M059J (cell line): ENCODE measurements at regions not wholly inside any gene's neighbourhood (a gene's known extent, or its start where the extent isn't known, plus 50 kb on each side); places are given as distances from the start of the nearest gene placed in this dataset.

Experiments used
- DNase-seq: peaks from one replicate; pipeline ENCODE4 v3.0.0-alpha.2; 2012; ENCODE audit warnings: low read depth

DNA sequence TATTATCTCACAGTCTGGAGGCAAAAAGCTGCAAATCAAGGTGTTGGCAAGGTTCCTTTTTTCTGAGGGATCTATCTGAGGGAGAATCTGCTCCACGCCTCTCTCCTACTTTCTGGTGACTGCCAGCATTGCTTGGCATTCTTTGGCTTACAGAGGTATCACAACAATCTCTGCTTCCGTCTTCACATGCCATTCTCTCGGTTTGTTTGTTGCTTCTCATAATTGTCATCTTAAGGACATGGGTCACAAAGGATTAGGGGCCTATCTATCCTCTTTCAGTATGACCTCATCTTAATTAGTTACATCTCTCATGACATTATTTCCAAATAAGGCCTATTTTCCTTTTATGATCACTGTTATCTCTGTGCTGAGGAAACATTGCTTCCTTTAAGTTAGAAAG, 345.0 kb downstream of the FOXG1 start:
- DNase-seq, result peak; percentile 72

DNA sequence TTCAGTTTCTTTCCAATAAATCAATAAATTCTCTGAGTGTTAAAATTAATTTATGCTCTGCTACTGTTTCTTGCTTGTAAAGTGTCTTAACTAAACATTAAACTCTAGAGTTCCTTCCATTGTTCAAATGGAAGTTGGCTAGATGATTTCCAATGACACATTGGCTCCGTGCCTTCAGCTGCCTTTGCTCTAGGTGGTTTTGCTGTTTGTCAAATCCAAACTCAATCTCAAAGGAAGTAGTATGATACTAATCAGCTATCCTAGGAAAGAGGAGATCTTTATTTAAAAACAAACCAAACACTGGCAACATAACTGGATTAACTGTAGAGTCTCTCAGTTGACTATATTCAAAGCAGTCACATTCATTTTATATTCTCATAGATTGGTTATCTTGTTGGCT, 356.4 kb downstream of the FOXG1 start:
- peak; percentile 27 for DNase-seq

- DNase-seq, result no peak
These were observed 359.8 kb downstream of the FOXG1 start for GRCh38 chr14:29126361-29126760.

DNA sequence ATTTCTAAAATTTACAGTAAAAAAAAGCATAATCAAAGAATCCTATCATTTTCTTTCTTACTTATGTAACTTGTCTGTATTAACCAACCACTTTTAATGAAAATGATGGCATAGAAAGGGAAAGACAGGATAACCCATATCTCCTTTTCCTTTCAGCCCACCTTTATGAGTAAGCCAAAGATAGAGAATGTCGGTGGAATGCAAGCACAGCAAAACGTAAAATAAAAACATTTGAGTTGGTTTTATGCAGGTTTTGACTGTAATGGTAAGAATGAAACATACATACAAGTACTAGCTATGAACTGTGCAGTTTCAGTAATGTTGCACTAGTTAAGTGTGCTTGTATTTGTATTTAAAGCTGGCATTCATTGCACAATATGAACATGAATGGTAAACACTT, 360.3 kb downstream of the FOXG1 start:
- no peak for DNase-seq

DNA sequence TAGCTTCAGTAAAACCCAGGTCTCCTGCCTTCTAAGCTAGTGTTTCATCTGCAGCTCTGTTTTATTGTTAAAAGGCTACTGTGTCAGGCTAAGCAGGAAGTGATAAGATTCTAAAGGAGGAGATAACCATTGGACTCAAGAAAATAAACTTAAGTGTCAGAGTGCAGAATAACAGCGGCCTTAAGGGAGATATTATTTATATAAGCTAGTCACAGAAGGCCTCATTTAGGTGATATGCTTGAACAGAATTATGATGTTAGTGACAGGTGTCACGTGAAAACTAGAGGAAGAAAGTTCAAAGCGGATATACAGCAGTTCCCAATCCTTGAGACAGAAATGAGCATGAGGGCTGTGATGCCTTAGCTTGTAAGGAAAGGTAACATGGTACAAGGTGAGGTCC, 373.4 kb downstream of the FOXG1 start:
- DNase-seq, result no peak

- DNase-seq, result peak; percentile 78
These were observed 378.0 kb downstream of the FOXG1 start for GRCh38 chr14:29144621-29145020.

- DNase-seq, result no peak
These were observed 381.6 kb downstream of the FOXG1 start for GRCh38 chr14:29148221-29148620.

DNA sequence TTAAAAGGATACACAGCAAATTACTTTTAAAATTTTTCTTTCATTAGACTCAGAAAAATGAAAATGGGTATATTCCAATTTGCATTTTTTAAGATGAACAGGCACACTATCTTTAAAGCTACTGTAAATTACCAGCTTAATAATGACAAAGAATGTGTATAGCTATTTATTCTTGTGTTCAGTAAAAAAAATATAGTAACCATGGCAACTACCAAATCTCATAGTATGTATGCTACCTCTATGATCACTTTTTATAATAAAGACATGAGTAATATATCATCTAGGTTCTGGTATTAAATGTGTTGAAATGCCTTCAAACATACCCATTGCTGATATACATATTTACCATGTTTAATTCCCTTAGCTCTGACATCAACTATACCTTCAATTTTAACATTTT, 383.2 kb downstream of the FOXG1 start:
- no peak for DNase-seq

- no peak for DNase-seq
These were observed 384.1 kb downstream of the FOXG1 start for GRCh38 chr14:29150659-29151058.

GRCh38 chr14:29156096-29156495, 389.5 kb downstream of the FOXG1 start:
- no peak for DNase-seq

GRCh38 chr14:29161593-29161992, 395.0 kb downstream of the FOXG1 start:
- no peak for DNase-seq

- no peak for DNase-seq
These were observed 396.5 kb downstream of the FOXG1 start for GRCh38 chr14:29163109-29163508.

GRCh38 chr14:29165431-29165830, 398.8 kb downstream of the FOXG1 start:
- no peak for DNase-seq

DNA sequence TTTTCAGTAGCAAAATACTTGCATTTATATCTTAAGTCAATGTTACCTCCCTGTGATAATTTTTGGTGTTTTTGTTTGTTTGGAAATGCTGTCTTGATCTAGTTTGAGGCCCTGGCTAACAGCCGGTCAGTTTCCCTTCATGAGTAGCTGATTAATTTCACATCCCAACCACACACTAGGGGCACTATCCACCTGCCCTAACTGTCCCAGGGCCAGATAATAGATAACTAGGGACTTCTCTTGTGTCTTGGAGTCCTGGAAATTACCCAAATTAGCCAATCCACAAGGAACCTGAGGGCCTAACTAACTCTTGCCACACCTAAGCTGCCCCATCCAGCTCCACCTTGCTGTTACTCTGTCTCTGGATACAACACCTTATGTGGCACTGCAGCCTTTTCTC, 399.9 kb downstream of the FOXG1 start:
- no peak for DNase-seq

DNA sequence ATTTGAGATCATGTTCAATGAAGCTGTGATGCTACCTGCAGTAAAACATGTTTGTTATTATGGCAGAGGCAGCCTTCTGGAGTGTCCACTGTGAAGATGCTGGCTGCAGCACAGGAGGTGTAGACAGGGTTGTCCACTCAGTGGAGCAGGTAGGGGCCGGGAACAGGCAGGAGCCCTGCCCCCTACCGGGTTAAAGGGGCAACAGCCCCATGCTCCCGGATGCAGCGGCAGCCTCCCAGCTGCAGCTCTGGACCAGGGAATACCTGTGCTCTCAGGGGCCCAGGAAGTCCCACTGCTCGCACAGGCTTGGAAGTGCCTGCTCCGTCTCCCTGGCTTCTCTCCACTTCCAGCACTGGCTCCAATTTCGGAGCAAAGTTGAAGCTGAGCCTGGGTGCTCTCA, 401.6 kb downstream of the FOXG1 start:
- DNase-seq, result no peak

- no peak for DNase-seq
These were observed 402.8 kb downstream of the FOXG1 start for GRCh38 chr14:29169408-29169807.

GRCh38 chr14:29175706-29176105, 409.1 kb downstream of the FOXG1 start:
- DNase-seq, result no peak

- no peak for DNase-seq
These were observed 410.3 kb downstream of the FOXG1 start for GRCh38 chr14:29176876-29177275.

DNA sequence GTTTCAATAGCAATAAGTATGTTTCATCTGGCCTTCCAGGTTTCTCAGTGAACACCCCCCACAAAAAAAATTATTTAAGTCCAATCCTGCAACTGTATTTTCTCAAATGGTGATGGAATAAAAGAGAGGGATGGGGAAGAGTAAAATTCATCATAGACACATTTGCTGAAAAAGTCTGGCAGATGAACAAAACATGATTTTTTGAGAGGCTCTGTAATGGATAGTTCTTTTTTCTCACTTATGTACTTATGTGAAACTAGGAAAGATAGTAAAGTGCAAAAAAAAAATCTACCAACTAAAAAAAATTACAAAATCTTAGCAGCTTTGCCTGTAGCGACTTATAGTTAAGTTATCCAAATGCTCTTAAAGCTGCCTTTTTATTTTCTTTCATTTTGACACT, 412.4 kb downstream of the FOXG1 start:
- no peak for DNase-seq

DNA sequence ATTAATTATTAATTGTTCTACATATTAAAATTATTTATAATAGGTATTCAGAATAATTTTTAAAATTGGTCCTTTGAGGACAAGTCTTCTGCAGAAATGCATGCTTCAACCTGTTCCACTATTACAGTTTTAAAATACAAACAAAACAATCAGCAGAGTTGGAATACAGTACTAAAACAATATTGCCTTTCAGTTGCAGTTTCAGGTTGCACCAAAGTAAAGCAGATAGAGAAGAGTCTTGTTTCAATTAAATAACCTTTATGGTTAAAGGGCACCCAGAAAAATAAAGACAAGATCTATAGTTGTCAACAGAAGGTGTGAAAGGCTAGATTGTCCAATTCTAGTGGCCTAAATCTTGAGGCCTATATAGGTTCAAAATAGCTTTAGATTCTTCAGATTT, 424.5 kb downstream of the FOXG1 start:
- DNase-seq, result no peak

DNA sequence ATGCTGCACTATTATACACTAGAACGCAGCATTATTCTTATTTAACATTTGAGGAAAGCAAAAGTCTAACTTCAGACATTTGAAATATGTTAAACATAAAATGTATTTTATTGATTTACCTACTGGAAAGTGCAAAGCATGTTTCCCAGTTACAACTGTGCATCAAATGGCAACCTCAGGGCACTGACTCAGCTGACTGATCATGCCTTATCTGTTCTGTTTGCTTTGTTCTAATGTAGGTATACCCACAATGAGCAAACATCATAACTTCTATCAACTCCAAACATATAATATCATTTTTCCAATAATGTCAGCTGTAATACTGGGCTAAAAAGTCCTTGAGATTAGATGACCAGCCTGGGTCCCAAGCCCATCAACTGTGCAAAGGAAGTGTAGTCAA, 431.0 kb downstream of the FOXG1 start:
- DNase-seq, result no peak

DNA sequence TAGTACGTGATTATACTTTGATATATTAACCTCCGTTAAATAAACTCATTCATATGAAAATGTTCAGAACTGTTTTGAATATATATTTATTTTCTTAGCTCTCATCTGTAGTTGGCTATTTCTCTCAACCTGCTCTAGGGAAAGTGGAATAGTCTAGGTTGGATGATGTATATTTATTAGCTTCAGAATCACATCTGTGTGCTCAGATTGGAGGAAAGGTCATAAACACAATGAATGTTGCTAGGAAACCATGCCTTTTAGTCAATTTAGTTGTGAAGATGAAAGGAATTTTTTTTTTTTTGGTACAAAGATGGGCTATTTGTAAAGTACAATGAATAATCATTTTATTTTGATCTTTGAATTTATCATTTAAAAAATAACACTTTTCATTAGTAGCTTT, 439.1 kb downstream of the FOXG1 start:
- DNase-seq, result no peak

DNA sequence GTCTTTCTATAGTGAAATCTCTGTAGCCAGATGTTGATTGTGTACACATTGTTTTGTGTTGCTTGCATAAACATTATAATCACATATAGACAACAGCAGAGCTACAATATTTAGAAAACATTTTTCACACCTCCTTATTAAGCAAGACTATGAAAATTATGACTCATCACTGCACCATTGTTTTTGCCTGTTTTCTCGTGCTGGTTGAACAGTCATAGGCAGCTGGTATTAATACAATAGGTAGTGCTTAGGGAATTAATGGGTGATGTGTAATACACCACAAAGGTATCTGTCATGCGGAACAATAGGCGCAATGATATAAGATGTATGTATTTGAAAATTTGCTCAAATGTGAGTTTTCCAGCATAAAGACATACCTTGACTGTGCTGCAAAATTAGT, 449.3 kb downstream of the FOXG1 start:
- no peak for DNase-seq

GRCh38 chr14:29216268-29217232, 450.0 kb downstream of the FOXG1 start:
- DNase-seq, result peak; percentile 78
